ENCODE measurements at regions not wholly inside any gene's neighbourhood (a gene's known extent, or its start where the extent isn't known, plus 50 kb on each side); places are given as distances from the start of the nearest gene placed in this dataset.
"Not testable (repeated sequence)": the region's sequence is repeated elsewhere in the genome, so short reads cannot be mapped to it uniquely, and the experiment has no call there.

GRCh38 chr6:150741633-150742200, 123.8 kb upstream of the MTHFD1L start:
- no peak for DNase-seq

GRCh38 chr6:150744522-150745260, 120.8 kb upstream of the MTHFD1L start:
- DNase-seq, result no peak

GRCh38 chr6:150745896-150746295, 119.6 kb upstream of the MTHFD1L start:
- DNase-seq, result no peak

DNA sequence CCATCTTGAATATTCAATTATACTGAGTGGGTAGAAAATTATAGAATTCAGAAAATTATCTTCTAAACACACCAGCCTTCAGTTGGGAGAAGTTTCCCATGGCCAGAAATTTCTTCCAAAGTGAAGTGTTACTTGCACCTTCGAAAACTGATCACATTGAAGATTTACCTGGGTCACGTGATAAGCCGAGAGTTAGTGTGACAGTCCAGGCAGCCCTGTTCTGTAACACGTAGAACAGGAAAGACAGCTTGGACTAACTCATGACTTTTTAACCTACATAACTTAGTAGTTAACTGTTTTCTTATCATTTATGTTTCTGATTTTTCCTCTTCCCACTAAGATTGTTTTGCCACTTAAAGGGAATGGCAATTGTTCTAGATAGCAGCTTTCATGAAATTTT, 118.3 kb upstream of the MTHFD1L start:
- no peak for DNase-seq

- DNase-seq, result no peak
Measured at GRCh38 chr6:150749091-150749670, 116.3 kb upstream of the MTHFD1L start.

- DNase-seq, result no peak
Measured at GRCh38 chr6:150751296-150751695, 114.2 kb upstream of the MTHFD1L start.

- DNase-seq, result no peak
Measured at GRCh38 chr6:150752409-150752808, 113.1 kb upstream of the MTHFD1L start.

DNA sequence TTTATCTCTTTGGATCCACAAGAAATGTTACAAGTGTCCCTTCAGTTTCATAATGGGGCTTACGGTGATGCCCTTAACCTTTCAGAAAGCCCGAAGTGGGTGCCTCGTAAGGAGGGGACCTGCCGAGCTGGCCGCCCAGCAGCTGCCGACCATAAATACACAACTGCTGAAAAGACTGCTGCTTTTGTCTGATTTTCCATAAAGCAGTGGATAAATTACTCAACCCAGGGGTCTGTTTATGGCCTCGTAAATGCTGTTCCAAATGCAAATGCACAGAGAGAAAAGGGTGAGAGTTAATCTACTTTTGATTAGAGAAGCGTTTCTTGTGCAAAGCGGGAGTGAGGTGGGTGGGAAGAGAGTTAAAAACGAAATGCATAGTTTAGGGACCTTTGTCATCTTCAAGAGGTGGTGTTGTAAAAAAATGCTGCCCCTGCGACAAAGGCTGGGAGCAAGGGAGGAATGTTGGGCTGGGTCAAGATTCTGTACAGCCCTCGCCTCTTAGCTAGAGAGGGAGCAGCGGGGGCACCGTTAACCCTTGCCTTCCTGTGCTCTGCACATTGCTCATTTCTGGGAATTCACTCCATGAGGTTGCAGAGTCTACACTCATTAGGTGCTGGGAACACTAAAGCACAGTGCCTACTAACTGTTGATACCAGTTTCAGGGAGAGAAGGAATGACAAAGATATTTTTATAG, 112.0 kb upstream of the MTHFD1L start:
- DNase-seq, result no peak

GRCh38 chr6:150755042-150755441, 110.5 kb upstream of the MTHFD1L start:
- no peak for DNase-seq

DNA sequence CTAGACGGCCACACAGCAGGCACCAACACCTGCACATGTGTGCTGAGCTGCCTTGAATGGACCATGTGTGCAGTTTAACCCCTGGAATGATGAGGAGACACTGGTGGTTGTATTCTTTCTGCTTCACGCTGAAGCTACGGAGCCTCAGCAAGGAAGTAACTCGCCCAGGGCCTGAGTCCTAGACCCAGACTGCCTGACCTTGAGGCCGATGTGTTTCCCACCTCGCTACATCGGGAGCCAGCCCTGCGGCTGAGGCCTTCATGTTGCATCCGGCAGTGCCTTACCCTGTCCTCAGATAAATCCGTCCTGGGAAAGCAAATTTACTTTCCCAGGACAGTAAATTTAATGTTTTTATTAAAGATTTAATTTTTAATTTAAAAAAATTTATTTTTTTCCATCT, 110.0 kb upstream of the MTHFD1L start:
- no peak for DNase-seq

DNA sequence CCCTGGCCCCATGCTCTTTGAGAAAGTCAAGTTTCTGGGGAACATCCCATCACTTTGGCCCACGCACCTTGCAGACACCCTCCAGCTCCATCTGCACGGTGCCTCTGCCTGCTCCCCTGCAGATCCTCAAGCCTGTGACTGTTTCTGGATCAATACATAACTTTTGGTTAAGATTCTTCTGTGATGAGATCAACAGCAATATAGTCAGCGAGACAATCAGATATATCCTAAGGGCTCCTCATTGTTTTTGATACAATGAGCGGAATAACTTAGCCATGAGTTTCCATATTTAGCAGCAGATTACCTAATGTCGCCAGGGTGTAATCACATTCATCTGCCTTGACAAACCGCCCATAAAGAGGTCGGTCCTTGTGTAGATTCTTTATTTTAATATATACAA, 109.3 kb upstream of the MTHFD1L start:
- DNase-seq, result no peak

- DNase-seq, result not testable (repeated sequence)
Measured at GRCh38 chr6:150757807-150758206, 107.7 kb upstream of the MTHFD1L start.

GRCh38 chr6:150759483-150759882, 106.0 kb upstream of the MTHFD1L start:
- no peak for DNase-seq

GRCh38 chr6:150761771-150762170, 103.7 kb upstream of the MTHFD1L start:
- no peak for DNase-seq

DNA sequence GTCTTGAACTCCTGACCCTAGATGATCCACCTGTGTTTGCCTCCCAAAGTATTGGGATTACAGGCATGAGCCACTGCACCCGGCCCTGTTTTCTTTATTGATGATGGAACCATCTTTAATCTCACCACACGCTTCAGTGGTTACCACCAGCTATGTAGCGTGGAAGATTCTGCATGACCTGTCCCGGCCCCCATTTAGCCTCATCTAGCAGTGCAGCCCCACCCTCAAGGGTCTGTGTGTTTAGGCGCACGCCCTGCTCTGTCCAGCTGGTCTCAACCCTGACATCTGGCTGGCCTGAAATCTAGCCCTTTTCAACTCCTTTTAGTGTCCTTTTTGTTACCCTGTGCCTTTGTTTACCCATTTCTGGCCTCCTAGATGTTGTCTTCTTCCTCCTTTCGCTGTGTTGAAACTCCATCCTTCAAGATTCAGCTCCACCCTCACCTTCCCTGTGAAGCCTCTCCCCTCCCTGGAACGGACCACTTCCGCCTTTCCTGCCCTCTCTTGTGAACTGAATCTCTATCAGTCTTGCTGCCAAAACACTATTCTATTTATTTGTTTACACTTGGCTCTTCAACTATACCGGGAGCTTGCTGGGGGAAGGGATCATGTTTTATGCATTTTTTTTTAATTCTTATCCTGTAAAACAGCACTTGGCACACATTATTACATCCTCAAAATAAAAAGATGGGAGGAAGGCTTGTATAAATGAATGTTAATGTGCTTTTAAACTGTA, 101.0 kb upstream of the MTHFD1L start:
- no peak for DNase-seq

DNA sequence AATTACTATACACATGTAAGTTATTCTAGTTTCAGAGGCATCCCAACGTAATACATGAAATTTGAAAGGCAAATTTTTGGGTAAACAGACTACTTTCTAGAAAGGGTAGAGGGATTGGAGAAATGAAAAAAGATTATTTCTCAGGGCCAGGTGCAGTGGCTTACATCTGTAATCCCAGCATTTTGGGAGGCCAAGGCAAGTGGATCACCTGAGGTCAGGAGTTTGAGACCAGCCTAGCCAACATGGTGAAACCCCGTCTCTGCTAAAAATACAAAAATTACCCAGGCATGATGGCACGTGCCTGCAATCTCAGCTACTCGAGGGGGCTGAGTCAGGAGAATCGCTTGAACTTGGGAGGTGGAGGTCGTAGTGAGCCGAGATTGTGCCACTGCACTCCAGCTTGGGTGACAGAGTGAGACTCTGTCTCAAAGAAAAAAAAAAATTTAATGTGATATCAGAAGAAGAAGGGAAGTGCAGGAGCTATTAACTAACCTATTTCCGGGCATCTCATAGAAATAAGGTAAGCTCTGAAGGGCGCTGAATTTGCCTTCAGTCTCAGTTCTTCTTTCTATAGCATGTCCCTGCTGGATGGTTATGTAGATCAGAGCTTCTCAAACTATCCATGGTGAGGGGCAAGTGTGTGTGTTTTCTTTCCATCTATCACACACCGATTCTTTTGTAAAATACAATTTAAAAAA, 100.3 kb upstream of the MTHFD1L start:
- DNase-seq, result no peak

DNA sequence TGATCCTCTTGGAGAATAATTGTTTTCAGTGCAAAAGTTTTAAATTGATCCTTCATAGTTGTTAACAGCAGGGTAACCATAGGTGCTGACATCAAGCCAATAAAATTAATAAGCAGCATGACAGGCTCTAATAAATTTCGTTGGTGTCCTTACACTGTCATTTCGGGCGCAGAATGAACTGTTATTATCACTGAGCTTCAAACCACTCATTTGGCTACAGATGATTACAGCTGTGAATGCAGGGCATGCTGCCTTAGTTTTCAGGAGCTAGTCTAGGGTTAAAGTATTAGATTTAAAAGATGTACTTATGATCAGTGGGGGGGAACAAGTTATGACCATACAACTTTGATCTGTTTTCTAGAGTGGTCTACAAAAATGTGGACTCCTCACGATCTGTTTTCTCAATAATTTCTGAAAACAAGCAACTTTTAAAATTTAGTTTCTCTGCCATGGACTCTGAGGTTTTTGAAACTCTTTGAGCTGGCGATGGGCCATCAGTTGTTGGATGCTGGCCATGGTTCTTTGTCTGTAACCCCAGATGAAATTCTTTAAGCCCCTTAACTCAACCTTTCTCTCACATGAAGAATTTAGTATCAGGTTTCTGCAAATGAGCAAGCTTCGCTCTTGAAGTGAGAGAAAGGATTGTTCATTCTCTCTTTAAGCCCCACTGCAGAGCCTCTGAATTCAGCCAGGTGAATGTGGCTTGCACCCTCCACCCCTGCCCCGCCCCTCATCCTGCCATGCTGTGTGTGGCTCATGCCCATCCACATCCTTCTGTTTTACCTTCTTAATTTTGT, 99.1 kb upstream of the MTHFD1L start:
- no peak for DNase-seq

DNA sequence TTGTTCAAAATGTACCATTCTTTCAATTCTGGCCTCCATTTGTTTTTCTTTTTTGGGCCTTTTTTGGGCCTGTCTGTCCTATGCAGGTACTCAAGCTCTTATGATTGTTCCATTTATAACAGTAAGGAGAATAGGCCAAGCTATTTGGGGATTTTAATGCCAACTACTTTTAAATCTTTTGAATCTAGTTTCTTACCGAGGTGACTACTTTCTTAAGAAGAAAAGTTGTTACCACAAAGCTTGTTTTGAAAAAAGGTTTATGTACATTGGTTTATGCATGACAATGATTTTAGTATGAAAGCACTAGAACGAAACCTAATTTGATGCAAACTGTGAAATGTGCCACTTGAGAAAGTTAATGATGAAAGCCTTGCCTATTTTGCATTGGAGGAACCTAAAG, 98.3 kb upstream of the MTHFD1L start:
- DNase-seq, result no peak

GRCh38 chr6:150767571-150768018, 97.9 kb upstream of the MTHFD1L start:
- DNase-seq, result no peak

DNA sequence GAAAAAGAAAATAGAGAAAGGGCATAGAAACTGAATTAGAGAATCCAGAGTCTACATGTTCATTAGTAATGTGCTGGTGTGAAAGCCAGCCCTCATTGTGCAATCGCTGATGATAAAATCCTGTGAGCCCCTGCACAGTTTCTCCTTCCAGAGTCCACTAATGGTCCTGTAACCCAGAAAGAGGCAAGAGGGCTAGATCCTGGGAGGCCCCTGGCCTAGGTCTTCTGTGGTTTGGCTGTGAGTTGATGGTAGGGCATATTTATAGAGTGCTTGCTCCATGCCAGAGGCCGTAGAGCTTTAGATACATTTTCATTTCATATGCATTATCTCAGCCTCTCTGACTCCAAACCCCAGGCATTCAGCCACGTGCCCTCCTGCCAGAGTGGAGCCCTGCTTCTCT, 94.9 kb upstream of the MTHFD1L start:
- DNase-seq, result no peak

GRCh38 chr6:150773969-150774368, 91.5 kb upstream of the MTHFD1L start:
- no peak for DNase-seq
